CD4-positive, alpha-beta memory T cell (primary cell): ENCODE measurements at regions not wholly inside any gene's neighbourhood (a gene's known extent, or its start where the extent isn't known, plus 50 kb on each side); places are given as distances from the start of the nearest gene placed in this dataset.
"Not testable (repeated sequence)": the region's sequence is repeated elsewhere in the genome, so short reads cannot be mapped to it uniquely, and the experiment has no call there.

ENCODE experiments used
- CTCF ChIA-PET: fragments of 350-600 bp; sonication (Branson Sonifier 250); formaldehyde crosslinking; loops from one replicate; lab custom pipeline; 2021; ENCODE audit warnings: inconsistent platforms; ENCODE audit not compliant: partially characterized antibody; lab: Charles Lee
- POLR2A ChIA-PET: fragments of 350-600 bp; sonication (Branson Sonifier 250); formaldehyde crosslinking; loops from one replicate; lab custom pipeline; 2021; ENCODE audit not compliant: partially characterized antibody; lab: Charles Lee
- DNase-seq, 5 donors: peaks; one replicate each; pipeline versions ENCODE4 v3.0.0 to v3.0.0-alpha.2; 2020 to 2022; ENCODE audit warnings: mixed read lengths in 1 of 5
- H3K27ac ChIP-seq: one replicate; pipeline ENCODE4 v1.7.0; 2013; ENCODE audit warnings: low read depth, low read length
- H3K27me3 ChIP-seq: 2 replicates; pipeline ENCODE4 v1.7.0; 2013; ENCODE audit warnings: mild to moderate bottlenecking, low read length, moderate library complexity; ENCODE audit not compliant: insufficient read depth
- H3K36me3 ChIP-seq: 2 replicates; pipeline ENCODE4 v1.7.0; 2013; ENCODE audit warnings: mild to moderate bottlenecking, low read length, moderate library complexity; ENCODE audit not compliant: insufficient read depth
- H3K4me1 ChIP-seq: 2 replicates; pipeline ENCODE4 v1.7.0; 2013; ENCODE audit warnings: mild to moderate bottlenecking, low read length, moderate library complexity; ENCODE audit not compliant: insufficient read depth
- H3K4me3 ChIP-seq, 2 donors: one replicate each; pipeline ENCODE4 v1.7.0; 2013; ENCODE audit warnings: low read length in 2 of 2, mild to moderate bottlenecking in 1 of 2
- H3K9me3 ChIP-seq, 2 donors: one replicate each; pipeline ENCODE4 v1.7.0; 2013; ENCODE audit warnings: low read length in 2 of 2, control low read depth in 1 of 2; ENCODE audit not compliant: control insufficient read depth in 1 of 2
- H3K27ac Mint-ChIP-seq, 7 donors: one replicate each; pipeline ENCODE4 v1.8.0; 2020 to 2021; ENCODE audit warnings: mixed read lengths in 7 of 7, mild to moderate bottlenecking in 6 of 7, inconsistent platforms in 3 of 7, moderate library complexity in 3 of 7
- H3K27me3 Mint-ChIP-seq, 2 donors: one replicate each; pipeline ENCODE4 v1.8.0; 2020 to 2021; ENCODE audit warnings: mixed read lengths in 2 of 2
- H3K36me3 Mint-ChIP-seq, 2 donors: one replicate each; pipeline ENCODE4 v1.8.0; 2020 to 2021; ENCODE audit warnings: mixed read lengths in 2 of 2, inconsistent platforms in 1 of 2, mild to moderate bottlenecking in 1 of 2
- H3K4me1 Mint-ChIP-seq, 4 donors: one replicate each; pipeline ENCODE4 v1.8.0; 2020 to 2021; ENCODE audit warnings: mixed read lengths in 4 of 4, mild to moderate bottlenecking in 1 of 4
- H3K4me3 Mint-ChIP-seq, 8 donors: one replicate each; pipeline ENCODE4 v1.8.0; 2020 to 2021; ENCODE audit warnings: mixed read lengths in 8 of 8, mild to moderate bottlenecking in 7 of 8, moderate library complexity in 6 of 8, inconsistent platforms in 3 of 8
- H3K9me3 Mint-ChIP-seq, 8 donors: one replicate each; pipeline ENCODE4 v1.8.0; 2020 to 2021; ENCODE audit warnings: mixed read lengths in 8 of 8, mild to moderate bottlenecking in 5 of 8, inconsistent platforms in 3 of 8, moderate library complexity in 1 of 8
- intact Hi-C: fragments of 100-400 bp; cut with micrococcal nuclease; formaldehyde crosslinking; loops from one replicate; pipeline ENCODE4 v1.15.1; 2023

DNA sequence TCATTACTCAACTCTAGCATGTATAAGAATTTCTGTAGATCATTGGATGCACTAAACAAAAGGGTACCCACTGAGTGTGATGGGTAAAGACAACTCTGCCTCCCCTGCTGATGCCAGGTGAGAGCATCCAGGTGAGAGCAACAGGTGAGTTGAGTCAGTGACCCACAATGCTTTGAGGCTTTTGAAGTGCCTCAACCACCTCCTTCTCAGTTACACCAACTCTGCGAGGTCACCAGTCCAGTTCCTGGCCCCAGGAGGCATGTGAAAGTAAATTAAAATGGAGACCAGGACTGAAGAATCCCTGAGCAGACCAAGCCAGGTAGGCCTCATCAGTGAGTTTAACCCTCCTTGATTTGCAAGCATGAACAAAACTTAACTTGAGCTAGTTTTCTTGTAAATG is 505.8 kb downstream of the EBF1 start:
- Histone ChIP-seq H3K9me3 (no peaks in the 10 kb centered on the region), H3K27ac (no peak overlapping the region), H3K4me1 (no peaks in the 10 kb centered on the region), H3K36me3 (no peaks in the 10 kb centered on the region), H3K27me3 (no peaks in the 10 kb centered on the region), H3K4me3 (no peak overlapping the region)
- Mint-ChIP-seq H3K27me3 (peaks cover 0 to 2% of the 10 kb centered on the region in 2 donors), H3K4me3 (no peak overlapping the region), H3K4me1 (no peaks in the 10 kb centered on the region), H3K27ac (no peak overlapping the region), H3K9me3 (peaks cover 0 to 4% (median 0%) of the 10 kb centered on the region in 8 donors), H3K36me3 (no peaks in the 10 kb centered on the region)
- intact Hi-C loops: no loop called here
- POLR2A ChIA-PET: no interaction called here
- CTCF ChIA-PET: no interaction called here
- no peak for DNase-seq

DNA sequence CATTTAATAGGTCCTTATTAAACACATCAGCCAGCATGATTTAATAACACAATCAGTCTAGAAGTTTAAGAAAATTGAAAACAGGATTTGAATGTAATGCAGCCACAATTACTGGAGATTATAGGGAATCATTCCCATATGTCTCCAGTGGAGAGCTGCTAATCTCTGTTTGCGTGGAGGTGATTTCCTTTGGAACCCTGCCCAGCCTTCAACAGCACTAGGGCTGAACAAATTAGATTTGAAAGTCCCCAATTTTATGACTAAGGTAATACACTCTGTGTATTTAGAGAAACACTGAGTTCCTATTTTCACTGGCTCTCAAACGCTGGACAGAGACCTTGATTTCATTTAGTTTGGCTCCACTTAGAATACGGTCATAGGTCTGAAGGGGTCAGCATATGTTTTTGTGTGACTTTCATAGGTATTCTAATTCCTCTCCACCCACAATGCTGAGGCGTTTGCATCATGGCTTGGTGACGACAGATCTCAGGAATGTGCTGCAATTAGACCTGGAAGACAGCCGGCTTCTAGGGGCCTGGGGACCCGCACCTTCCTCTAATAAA is 508.3 kb downstream of the EBF1 start:
- Histone ChIP-seq H3K36me3 (no peaks in the 10 kb centered on the region), H3K9me3 (no peaks in the 10 kb centered on the region), H3K27me3 (no peaks in the 10 kb centered on the region), H3K4me1 (no peaks in the 10 kb centered on the region), H3K27ac (no peak overlapping the region), H3K4me3 (no peak overlapping the region)
- H3K27ac Mint-ChIP-seq: no peak overlapping the region
- H3K9me3 Mint-ChIP-seq: peaks cover 0 to 3% (median 0%) of the 10 kb centered on the region in 8 donors
- H3K4me3 Mint-ChIP-seq: no peak overlapping the region
- intact Hi-C loops: no loop called here
- H3K36me3 Mint-ChIP-seq: no peaks in the 10 kb centered on the region
- no peak for DNase-seq
- POLR2A ChIA-PET: no interaction called here
- CTCF ChIA-PET: no interaction called here
- H3K4me1 Mint-ChIP-seq: no peaks in the 10 kb centered on the region
- peaks cover 0 to 2% of the 10 kb centered on the region in 2 donors for H3K27me3 Mint-ChIP-seq

DNA sequence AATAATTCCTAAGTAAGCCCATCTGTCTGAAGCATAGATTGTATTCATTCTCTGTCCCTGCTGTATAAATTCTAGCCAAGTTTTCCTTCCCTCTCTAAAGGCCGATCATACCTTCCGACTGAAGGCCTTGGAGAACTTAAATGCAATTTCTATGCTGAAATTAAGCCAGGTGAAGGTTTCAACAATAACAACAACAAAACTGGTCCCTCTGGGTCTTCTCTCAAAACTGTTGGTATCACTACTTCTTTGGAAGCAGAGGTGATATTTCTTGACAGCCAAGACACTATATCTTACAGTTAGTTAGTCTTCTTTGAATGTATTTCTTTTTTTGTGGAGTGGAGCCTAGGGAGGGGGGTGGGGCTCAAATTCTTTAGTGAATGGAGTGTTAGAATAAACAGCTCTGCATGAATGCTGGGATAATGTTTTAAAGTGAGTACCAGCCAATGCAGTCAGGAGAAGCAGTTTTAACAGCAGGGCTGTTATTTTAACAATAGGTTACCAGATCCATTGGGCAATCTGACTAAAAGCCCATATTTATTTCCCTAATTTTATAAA is 508.9 kb downstream of the EBF1 start:
- Histone ChIP-seq H3K27ac (no peak overlapping the region), H3K9me3 (no peaks in the 10 kb centered on the region), H3K36me3 (no peaks in the 10 kb centered on the region), H3K4me3 (no peak overlapping the region), H3K27me3 (no peaks in the 10 kb centered on the region), H3K4me1 (no peaks in the 10 kb centered on the region)
- no peak overlapping the region for H3K4me3 Mint-ChIP-seq
- no peaks in the 10 kb centered on the region for H3K4me1 Mint-ChIP-seq
- intact Hi-C loops: no loop called here
- H3K9me3 Mint-ChIP-seq: peaks cover 0 to 2% (median 0%) of the 10 kb centered on the region in 8 donors
- no peaks in the 10 kb centered on the region for H3K36me3 Mint-ChIP-seq
- H3K27ac Mint-ChIP-seq: no peak overlapping the region
- CTCF ChIA-PET: no interaction called here
- no peak for DNase-seq
- H3K27me3 Mint-ChIP-seq: peaks cover 0 to 3% of the 10 kb centered on the region in 2 donors
- POLR2A ChIA-PET: no interaction called here

DNA sequence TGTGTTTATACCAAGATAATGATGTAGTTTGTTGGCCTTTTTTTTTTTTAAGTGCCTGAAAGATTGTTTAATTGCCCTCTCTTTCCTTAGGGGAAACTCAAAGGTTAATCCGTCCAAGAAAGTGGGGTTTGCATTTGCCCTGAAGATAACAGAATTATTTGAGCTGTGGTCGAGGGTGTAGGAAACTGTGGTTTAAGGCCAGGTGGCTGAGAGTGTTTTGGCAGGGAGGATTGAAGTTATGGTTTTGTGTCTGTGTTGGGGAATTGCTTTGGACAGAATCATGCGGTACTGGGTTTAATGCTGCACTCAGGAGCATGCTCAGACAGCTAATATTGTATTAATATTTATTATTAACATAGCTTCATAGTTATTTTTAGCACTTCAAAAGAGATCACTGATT is 509.8 kb downstream of the EBF1 start:
- Histone ChIP-seq H3K27me3 (no peaks in the 10 kb centered on the region), H3K9me3 (no peaks in the 10 kb centered on the region), H3K4me3 (no peak overlapping the region), H3K36me3 (no peaks in the 10 kb centered on the region), H3K27ac (no peak overlapping the region), H3K4me1 (no peaks in the 10 kb centered on the region)
- ChIA-PET POLR2A (no interaction called here), CTCF (no interaction called here)
- intact Hi-C loops: no loop called here
- Mint-ChIP-seq H3K36me3 (no peaks in the 10 kb centered on the region), H3K9me3 (peaks cover 0 to 10% (median 3%) of the 10 kb centered on the region in 8 donors), H3K27ac (no peak overlapping the region), H3K27me3 (peaks cover 0 to 3% of the 10 kb centered on the region in 2 donors), H3K4me3 (no peak overlapping the region), H3K4me1 (no peaks in the 10 kb centered on the region)
- no peak for DNase-seq

DNA sequence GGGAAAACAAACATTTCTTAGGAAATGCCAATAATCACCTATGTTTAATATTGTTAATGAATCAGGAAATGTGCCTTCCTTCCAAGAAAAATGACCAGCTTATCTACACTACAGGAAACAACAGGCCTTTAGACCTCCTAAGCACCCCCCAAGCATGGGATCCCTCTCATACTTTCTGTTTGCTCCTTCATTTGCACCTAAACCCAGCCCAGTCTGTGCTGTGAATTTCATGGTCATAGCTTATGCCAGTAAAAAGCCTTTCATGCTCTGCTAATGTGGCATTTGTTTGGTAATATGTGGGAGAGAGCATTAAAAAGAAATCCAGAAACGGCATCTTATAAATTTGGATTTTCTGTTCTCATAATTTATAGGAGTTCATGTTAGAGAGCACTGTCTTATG is 511.1 kb downstream of the EBF1 start:
- CTCF ChIA-PET: no interaction called here
- POLR2A ChIA-PET: no interaction called here

DNA sequence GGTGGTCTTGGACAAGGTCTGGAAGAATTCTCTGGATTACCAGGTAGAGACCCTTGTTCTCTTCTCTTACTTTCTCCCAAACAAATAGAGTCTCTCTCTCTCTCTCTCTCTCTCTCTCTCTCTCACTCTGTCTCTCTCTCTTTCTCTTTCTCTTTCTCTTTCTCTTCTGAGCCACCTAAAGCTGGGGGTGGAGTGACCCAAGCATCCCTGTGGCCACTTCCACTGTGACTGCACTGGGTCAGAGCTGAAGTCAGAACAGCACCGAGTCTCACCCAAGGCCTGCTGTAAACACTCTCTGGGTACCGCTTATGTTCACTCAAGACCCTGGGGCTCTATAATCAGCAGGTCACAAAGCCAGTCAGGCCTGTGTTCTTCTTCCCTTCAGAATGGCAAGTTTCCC is 513.7 kb downstream of the EBF1 start:
- DNase-seq: no peak
- no peaks in the 10 kb centered on the region for H3K27me3 ChIP-seq
- H3K27ac Mint-ChIP-seq: no peak overlapping the region
- no peaks in the 10 kb centered on the region for H3K4me1 ChIP-seq
- no peaks in the 10 kb centered on the region for H3K4me1 Mint-ChIP-seq
- ChIA-PET CTCF (no interaction called here), POLR2A (no interaction called here)
- no peaks in the 10 kb centered on the region for H3K9me3 ChIP-seq
- peaks cover 0 to 21% (median 8%) of the 10 kb centered on the region in 8 donors for H3K9me3 Mint-ChIP-seq
- H3K27me3 Mint-ChIP-seq: peaks cover 0 to 3% of the 10 kb centered on the region in 2 donors
- no peaks in the 10 kb centered on the region for H3K36me3 Mint-ChIP-seq
- H3K27ac ChIP-seq: no peak overlapping the region
- no peaks in the 10 kb centered on the region for H3K36me3 ChIP-seq
- no peak overlapping the region for H3K4me3 Mint-ChIP-seq
- H3K4me3 ChIP-seq: no peak overlapping the region
- intact Hi-C loops: no loop called here

More for the DNA sequence above, 511.1 kb downstream of the EBF1 start:
- no peak overlapping the region for H3K4me3 ChIP-seq
- Mint-ChIP-seq H3K4me1 (no peaks in the 10 kb centered on the region), H3K9me3 (peaks cover 0 to 15% (median 6%) of the 10 kb centered on the region in 8 donors), H3K27me3 (peaks cover 0 to 3% of the 10 kb centered on the region in 2 donors), H3K4me3 (no peak overlapping the region), H3K27ac (no peak overlapping the region), H3K36me3 (no peaks in the 10 kb centered on the region)
- no peaks in the 10 kb centered on the region for H3K36me3 ChIP-seq
- no peak overlapping the region for H3K27ac ChIP-seq
- H3K9me3 ChIP-seq: no peaks in the 10 kb centered on the region
- H3K27me3 ChIP-seq: no peaks in the 10 kb centered on the region
- no peaks in the 10 kb centered on the region for H3K4me1 ChIP-seq
- no peak for DNase-seq
- intact Hi-C loops: no loop called here

DNA sequence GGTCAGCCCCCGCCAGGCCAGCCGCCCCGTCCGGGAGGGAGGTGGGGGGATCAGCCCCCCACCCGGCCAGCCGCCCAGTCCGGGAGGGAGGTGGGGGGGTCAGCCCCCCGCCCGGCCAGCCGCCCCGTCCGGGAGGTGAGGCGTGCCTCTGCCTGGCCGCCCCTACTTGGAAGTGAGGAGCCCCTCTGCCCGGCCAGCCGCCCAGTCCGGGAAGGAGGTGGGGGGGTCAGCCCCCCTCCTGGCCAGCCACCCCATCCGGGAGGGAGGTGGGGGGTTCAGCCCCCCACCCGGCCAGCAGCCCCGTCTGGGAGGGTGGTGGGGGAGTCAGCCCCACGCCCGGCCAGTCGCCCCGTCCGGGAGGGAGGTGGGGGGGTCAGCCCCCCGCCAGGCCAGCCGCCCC is 517.0 kb downstream of the EBF1 start:
- H3K4me3 Mint-ChIP-seq, H3K9me3 ChIP-seq, H3K4me1 ChIP-seq, H3K27me3 ChIP-seq, H3K27me3 Mint-ChIP-seq, H3K36me3 ChIP-seq, POLR2A ChIA-PET, H3K27ac Mint-ChIP-seq, H3K27ac ChIP-seq, CTCF ChIA-PET, H3K36me3 Mint-ChIP-seq, DNase-seq, intact Hi-C loops, H3K4me1 Mint-ChIP-seq, H3K4me3 ChIP-seq: not testable (repeated sequence)
- peaks cover 2 to 37% (median 10%) of the 10 kb centered on the region in 8 donors for H3K9me3 Mint-ChIP-seq
